ENCODE measurements at regions not wholly inside any gene's neighbourhood (a gene's known extent, or its start where the extent isn't known, plus 50 kb on each side); places are given as distances from the start of the nearest gene placed in this dataset.

DNA sequence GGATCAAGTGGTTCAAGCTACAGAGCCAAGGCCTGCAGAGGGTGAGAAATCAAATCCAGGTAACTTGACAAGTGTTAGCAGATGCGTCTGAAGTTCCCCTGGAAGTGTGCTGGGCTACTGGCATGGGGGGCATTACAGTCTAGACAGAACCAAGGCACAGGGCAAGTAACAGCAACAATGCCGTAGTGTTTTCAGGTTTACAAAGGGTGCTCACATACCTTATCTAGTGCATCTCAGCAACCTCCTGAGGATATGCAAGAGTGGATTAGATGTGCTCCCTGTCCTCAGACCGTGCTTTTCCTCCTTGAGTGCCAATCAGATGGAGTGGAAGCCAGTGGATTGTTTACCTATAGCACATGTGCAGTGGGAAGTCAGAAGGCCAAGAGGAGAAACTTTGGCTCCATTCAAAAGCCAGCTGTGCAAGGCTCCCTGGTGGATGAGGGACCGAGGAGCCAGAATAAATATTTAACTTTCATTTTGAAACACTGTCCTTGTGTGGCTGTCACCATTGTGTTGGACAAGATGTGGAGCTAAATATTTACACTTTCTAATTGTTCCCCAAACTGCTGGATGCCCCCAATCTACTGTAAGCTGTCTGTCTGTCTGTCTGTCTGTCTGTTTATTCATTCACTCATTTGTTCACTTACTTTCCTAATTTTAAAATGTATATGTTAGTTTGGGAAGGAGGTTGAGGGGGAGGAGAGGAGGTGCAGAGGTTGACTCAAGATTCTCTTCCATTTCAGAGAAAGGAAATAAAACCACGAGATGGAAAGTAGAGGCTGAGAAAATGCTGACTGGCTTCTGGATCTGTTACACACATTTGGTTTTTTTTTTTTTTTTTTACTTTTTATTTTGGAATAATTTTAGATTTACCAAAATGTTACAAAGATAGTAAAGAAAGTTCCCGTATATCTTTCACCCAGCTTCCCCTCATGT lies 184.0 kb upstream of the PARP11 start:
- no peak for DNase-seq (ENCODE audit: low read depth in 1 of 2, low spot score in 1 of 2)

DNA sequence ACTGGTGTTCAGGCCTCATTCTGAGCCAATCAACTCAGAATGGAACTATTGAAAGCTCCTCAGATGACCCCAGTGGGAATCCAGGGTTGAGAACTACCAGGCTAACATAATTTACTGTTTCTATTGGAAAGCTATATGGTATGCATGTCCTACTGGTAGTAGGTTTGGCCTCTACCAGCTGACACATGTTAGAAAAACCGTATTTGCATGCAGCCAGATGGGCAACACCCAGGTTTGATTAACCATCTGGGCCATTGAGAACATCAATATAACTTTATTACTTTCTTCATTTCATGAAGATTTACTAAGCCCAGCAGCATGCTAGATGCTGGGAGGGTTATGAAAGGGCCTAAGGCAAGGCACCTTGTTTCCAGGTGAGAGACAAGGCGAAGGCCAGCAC lies 181.4 kb upstream of the PARP11 start:
- no peak for DNase-seq (ENCODE audit: low read depth in 1 of 2, low spot score in 1 of 2)

DNA sequence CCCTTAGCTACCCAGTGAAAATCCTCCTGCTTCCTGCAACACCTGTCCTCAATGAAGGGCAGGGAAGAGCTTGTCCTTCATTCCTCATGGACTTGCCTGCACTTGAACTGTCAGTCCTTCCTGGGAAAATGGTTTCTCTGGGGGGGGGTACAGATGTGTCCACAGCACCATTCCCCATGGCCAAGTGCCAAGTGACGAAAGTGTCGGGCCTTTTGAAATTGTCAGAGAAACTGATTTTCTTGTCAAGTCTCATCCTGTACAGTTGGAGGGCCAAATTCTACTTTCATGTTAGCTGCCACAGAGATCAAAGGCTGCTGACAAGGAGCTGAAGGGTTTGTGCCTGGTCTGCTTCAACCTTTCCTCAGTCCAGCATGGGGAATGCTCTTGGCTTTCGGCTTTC lies 179.5 kb upstream of the PARP11 start:
- DNase-seq (ENCODE audit: low read depth in 1 of 2, low spot score in 1 of 2) = no peak

DNA sequence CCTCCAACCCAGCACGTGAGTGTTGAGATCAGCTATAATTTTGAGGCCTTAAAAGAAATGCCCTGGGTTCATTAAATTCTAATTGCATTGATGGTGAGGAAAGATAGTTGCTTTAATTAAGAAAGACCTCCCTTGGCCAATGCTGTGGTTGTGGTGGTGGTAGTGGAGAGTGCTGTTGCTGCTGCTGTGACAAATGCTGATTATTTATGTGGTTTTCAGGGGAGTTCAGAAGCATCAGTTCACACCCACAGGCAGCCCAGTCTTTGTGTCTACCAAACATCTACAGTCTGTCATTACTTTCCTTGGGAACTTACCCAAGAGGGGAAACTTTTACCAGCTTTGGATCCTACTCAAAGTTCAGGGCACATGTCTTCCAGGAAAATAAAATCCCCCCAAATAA lies 178.4 kb upstream of the PARP11 start:
- no peak for DNase-seq (ENCODE audit: low read depth in 1 of 2, low spot score in 1 of 2)

DNA sequence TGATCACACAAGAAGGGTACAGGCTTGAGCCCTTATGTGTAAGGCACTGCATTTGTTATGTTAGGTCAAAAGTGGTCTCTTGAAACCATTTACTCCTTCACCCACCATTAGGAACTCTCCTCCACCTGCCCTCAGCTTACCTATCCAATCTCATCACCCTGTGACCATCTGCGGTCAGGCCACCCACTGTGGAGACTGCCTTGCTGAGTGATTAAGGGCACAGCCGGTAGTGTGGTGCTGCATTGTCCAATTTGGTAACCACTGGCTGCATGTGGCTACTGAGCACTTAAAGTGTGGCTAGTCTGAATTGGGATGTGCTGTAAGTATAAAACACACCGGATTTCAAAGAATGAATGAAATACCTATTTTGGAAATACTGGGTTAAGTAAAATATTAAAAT lies 177.1 kb upstream of the PARP11 start:
- DNase-seq (ENCODE audit: low read depth in 1 of 2, low spot score in 1 of 2) = no peak

DNA sequence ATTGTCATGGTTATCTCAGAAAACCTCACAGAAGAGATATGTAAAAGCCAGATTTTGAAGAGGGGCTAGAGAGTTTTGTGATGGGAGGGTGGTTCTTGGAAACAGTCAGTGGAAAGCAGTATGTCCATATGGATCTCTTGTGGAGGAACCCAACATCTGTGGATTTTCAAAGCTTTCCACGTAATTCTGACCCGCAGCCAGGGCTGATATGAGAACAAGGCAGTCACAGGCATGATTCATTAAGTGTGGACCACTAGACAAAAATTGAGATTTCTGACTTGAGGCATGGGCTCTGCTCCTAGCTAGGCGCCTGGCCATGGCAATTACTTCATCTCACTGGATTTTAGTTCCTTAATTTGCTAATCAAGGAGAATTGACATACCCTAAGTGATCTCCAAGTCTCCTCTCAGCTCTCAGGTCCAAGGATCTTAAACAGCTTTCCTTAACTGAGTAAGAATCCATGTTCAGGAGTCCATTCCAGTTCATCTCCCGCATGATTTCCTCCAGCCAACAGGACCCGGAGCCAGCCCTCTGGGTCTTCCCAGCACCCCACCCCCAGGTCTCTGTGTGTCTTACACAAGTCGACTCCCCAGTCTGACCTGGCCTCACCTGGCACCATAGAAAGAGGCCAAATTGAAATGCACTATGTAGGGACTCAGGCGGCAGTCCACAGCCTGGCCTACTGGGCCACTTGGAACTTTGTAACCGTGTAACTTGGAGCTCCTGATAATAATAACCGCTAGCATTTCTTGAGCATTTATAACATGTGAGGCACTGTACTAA lies 176.3 kb upstream of the PARP11 start:
- no peak for DNase-seq (ENCODE audit: low read depth in 1 of 2, low spot score in 1 of 2)

DNA sequence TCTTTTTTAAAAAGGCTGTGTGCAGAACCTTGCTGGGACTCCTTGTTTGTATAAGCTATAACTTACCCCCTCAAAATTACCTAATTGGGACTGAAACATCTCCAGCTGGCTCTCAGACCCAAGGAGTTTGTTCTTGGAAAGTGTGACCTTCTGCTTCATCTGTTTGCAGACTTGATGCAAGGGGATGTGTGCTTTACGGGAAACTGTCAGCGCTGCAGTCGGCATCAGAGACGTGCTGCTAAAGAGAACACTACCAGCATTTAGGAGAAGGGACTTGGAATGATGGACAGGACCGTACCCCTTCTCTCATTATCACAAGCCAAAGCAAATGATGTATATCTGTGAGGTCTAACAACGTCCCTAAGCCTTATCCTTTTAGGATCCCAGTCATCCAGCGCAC lies 174.2 kb upstream of the PARP11 start:
- DNase-seq (ENCODE audit: low read depth in 1 of 2, low spot score in 1 of 2) = no peak

DNA sequence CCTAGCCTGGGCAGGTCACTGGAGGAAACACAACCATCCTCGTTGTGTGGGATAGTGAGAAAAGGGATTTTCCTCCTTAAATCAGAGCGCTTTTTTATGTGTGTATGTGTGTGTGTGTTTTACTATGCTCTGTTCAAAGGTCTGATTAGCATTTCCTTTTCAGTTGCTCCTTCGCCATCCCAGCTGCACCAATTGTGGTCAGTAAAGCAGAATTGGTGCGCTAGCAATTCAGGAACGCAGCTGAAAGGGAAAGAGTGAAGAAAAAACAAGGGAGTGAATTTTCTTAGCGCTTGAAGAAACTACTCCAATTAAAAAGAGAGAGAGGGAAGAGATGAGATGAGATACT lies 173.3 kb upstream of the PARP11 start:
- no peak for DNase-seq (ENCODE audit: low read depth in 1 of 2, low spot score in 1 of 2)

DNA sequence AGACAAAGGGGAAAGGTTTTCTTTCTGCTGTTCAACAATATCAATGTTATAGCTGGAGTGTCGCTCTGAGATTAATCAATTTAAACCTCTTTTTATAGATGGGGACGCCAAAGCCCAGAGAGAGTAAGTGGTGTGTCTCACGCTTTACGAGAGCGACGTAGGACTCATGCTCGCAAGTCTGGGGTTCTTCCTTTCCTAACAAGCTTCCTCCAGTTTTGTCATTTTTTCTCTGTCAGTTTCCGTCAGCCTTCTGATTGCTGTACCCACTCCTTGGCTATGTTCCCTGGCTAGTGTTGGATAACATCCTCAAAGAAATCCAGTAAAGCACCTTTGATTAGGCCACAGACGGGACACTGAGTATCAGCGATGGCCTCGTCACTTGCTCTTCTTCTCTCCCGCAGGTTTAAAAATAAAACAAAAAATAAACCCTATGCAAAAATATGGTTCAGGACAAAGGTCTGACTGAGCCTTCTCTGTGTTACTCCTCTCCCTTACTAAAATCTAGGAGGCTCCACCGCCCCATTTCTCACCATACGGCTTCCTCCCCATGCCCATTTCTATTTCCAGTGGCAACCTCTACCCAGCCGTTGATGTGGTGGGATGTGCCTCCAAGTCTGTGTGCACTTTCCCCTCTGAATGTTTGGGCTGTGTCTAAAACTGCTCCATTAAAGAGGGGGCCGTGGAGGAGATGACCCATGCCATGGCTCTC lies 172.7 kb upstream of the PARP11 start:
- no peak for DNase-seq (ENCODE audit: low read depth in 1 of 2, low spot score in 1 of 2)

DNA sequence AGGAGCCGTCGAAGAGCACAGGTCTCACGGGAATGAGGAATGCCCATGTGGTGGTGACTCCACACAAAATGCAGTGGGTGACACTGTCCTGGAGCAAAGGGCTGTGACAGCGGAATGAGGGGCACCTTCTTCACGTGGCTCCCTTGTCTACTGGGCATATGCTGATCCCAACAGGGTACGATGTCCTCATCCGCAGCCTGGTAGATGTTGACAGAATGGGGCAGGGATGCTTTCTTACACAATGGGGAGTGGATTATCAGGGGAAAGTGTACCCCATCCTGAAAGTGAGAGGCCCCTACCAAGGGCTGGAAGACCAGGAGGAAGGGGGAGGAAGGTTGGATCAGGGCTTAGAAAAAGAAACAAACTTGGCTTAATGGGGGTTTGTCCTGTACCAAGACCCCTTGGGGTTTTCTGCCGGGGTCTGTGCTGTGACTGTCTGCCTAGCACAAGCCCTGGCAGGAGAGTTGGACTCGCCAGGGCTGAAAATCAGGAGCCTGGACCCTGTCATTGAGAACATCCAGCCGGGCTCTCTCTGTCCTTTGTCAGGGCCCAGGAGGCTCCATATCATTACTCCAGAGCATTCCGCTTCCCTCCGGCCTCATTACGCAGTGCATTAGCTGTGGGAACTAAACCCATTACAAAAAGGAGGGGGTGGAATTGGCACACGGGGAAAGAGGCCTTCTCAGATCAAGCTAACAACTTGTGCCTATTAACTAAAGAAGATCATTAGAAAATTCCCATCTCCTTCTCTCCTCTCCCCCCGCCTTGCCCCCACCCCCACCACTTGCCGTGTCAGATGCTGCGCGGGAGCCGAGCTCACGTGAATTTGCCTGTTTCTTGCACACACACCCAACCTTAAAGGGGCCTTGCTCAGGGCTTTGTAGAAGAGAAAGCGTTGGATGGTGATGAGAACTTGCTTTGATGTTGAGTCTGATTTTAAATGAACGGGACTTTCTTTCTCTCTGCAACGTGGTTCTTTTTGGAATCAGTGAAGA lies 171.8 kb upstream of the PARP11 start:
- no peak for DNase-seq (ENCODE audit: low read depth in 1 of 2, low spot score in 1 of 2)

DNA sequence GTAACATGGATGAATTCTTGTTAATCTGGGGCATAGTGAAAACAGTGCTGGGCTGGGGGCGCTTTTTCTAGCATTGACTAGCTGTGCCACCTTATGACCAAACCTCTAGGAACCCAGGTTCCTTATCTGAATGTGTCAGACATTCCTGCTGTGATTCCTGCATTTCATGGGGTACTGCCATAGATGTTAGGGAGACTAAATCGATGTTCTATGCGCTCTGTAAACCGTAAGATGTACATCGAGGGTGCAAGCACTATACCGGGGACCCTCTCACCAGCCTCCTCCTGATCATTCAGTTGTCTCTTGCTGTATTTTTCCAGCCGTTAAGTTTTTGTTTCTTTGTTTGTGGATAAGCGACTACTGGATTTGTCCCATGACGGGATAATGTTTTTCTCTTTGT lies 170.9 kb upstream of the PARP11 start:
- DNase-seq (ENCODE audit: low read depth in 1 of 2, low spot score in 1 of 2) = no peak

DNA sequence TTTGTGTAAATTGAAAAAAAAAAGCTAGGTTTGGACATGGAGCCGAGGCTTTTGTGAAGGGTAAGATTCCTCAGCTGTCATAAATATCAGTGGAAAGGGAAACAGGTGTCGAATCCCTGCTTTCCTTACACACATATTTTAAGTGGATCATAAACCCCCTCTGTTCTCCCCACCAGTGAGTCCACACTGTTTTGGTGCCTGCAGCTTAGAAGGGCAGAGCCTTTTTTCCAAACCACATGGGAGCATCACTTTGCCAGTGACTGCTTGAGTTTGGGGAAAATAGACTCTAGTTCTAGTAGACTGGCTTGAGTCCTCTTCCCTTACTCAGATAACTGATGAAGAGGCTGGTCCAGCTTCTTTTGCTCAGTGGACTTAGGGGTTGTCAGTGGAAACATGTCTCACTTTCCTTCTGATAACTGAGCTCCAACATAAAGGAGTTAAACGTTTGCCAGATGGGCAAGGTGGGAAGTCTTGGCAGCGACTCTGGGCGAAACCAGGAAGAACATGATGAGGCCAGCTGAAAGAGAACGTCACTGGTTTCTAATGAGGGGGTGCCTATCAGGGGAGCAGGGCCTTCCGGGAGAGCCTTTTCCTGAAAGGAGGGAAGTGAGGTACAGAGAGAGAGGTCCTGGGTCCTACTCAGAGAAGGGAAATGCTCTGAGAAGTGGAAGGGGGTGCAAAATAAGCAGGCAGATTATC lies 168.1 kb upstream of the PARP11 start:
- no peak for DNase-seq (ENCODE audit: low read depth in 1 of 2, low spot score in 1 of 2)

DNA sequence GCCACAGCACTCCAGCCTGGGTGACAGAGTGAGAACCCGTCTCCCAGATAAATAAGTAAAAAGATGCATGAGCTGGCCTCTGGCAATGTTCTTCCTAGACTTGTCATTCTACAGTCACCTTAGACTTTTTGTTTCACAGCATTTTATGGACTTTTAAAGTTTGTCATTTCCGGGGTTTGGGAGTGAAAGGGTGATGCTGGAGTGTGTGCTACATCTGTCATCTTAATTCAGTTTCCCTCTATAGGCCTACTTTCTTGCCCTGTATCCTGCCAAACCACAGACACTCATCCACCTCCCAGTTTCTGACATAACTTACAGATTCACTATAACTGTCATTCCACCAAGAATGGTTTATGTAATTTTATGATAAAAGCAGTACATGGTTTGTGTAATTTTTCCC lies 166.7 kb upstream of the PARP11 start:
- DNase-seq (ENCODE audit: low read depth in 1 of 2, low spot score in 1 of 2) = no peak

DNA sequence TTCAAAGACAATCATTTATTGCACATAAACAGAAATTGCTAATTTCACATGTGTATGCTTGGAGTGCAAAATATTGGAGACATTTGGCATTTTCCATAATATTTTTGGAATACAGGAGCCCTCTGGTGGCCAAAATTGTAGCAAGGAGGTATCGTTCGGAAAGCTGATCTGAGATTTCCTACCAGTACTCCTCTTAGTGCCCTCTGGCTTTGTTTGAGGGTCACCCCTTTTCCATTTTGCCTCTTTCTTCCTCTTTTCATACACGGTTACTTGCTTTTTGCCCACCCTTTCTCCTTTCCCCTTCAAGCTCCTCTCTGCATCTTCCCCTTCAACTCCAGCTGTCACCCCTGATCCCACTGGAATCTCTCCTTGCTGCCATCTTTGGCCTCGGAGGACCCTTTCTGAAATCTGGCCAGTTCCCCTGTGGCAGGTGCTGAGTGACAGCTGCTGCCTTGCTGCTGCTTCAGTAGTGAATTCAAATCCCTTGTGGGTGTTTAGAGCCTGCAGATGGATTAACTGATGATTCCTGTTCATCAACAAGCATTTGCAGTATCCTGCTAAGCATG lies 164.6 kb upstream of the PARP11 start:
- DNase-seq (ENCODE audit: low read depth in 1 of 2, low spot score in 1 of 2) = no peak

DNA sequence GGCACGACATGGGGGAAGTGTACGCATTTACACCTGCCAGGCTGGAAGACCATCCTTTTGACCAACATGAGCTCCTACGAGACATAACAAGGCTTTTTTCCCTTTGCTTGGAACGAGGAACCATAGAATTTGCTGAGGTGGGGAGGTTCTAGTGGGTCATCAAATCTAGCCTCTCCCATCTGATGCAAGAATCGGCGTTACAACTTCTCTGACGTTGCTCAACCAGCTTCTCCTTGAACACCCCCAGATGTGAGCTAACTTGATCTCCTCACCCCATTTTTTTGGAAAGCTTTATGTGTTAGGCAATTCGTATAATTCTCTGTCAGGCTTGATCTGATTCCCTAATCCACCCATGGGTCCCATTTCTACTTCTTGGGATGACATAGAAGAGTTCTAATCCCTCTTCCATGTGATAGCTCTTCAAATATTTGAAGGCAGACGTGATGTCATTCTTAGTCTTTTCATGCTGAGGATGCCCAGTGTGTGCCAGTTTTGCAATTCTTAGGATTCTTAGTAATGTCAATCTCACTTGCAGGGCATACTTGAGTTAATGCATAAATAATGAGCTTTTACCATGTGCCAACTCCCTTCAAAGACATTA lies 163.6 kb upstream of the PARP11 start:
- DNase-seq (ENCODE audit: low read depth in 1 of 2, low spot score in 1 of 2) = no peak

DNA sequence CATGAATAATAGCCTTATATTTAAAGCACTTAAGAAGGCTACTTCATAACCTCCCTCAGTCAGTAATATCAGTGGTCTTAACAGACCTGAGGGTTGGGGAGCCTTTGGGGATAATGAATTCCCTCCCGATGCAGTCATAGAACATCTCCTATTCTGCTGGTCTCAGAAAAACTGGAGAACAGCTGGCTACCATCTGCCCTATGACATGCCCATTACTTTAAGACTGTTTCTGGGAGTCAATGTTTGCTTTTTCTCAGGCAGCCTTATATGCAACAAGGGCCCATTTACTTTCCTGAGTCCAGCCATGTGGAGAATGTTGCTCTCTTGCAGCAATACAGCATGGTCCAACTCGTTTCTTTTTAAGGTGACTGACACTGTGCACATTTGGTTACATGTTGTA lies 161.7 kb upstream of the PARP11 start:
- no peak for DNase-seq (ENCODE audit: low read depth in 1 of 2, low spot score in 1 of 2)

DNA sequence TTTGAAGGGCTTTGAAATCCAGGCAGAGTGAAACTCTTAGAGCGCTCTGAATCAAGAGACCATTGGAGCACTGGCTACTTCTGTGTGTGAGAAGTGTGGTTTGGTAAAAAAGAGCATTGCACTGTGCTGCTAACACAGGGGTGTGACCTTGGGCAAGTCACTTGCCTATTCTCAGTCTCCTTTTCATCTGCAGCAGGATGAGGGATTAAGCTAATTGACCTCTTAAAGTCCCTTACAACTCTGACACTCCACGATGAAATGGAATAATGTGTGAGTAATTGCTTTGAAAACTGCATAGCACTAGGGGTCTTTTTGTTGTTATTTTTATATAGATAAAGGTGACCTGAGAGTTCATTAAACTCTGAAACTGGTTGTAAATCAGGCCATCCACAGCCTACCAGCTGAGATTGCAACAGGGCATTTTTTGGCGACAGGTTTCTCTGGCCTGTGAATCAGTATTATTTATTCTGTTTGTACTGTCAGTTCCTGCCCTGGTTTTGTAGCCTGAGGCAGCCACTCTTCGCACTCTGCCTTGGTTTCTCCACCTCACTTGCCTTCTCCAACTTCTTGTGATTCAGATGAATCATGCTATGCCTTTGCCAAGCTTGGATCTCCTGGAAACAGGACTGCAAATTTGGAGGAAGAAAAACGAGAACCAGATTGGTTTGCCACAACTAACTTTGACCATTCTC lies 159.9 kb upstream of the PARP11 start:
- no peak for DNase-seq (ENCODE audit: low read depth in 1 of 2, low spot score in 1 of 2)

DNA sequence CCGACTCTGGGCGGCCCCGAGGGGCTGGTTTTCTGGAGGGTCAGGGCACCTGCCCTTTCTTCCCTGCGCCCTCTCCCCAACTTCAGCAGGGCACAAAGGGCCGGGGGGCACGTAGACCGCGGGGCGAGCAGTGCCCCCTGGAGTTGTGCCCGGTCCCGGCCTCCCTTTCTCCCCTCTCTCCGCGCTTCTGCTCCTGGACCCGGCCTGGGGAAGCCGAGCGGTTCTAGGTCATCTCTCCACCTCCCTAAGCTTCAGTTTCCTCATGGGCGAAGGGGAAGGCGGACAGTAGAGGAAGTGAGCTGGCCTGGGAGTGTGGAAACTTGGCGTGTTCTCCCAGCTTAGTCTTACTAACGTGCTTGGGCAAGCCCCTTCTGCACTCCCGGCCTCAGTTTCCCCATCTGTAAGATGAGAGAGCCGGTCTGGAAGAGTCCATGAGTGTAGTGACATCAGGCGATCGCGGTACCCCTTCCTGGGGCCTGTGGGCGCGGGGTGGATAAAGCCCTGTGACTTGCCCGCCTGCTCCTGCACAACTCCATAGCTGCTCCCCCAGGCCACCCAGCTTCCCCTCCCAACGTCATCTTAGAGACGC lies 158.6 kb upstream of the PARP11 start:
- no peak for DNase-seq (ENCODE audit: low read depth in 1 of 2, low spot score in 1 of 2)

Data from activated CD4-positive, alpha-beta T cell treated with anti-CD3 and anti-CD28 coated beads, Interleukin-2, amount 50 U/mL, for 24 hours (primary cell).